IMR-90 (cell line): ENCODE measurements at regions not wholly inside any gene's neighbourhood (a gene's known extent, or its start where the extent isn't known, plus 50 kb on each side); places are given as distances from the start of the nearest gene placed in this dataset.

ENCODE experiments used
- ATAC-seq: fragments of 200-7000 bp; cut with Tn5 transposase; 2 replicates; pipeline ENCODE4 v1.9.1; 2020; ENCODE audit warnings: low read depth, mild to moderate bottlenecking, moderate library complexity
- BruUV-seq: library from RNA; stranded (reverse); fragments of 400-500 nt; replicated peaks from 2 replicates; lab custom pipeline; 2021; lab: Mats Ljungman, UMichigan
- CTCF ChIA-PET: fragments of 300-600 bp; formaldehyde crosslinking; extraction: SDS; loops from one replicate; lab custom pipeline; 2021; ENCODE audit warnings: antibody characterized with exemption; lab: Yijun Ruan, JAX
- POLR2A ChIA-PET: fragments of 300-600 bp; sonication (Branson Sonifier 250); formaldehyde crosslinking; loops from one replicate; lab custom pipeline; 2022; ENCODE audit warnings: antibody characterized with exemption; ENCODE audit not compliant: unreplicated experiment; lab: Charles Lee
- DNase-seq: peaks from one replicate; pipeline ENCODE4 v3.0.0; 2013
- H2AFZ ChIP-seq: replicated peaks from 2 replicates; pipeline ENCODE3; 2013; ENCODE audit warnings: low read length, mild to moderate bottlenecking; ENCODE audit not compliant: poor library complexity
- H2AK5ac ChIP-seq: 2 replicates; pipeline ENCODE4 v1.6.1; 2013; ENCODE audit warnings: low read depth, low read length, inconsistent platforms
- H2AK9ac ChIP-seq: replicated peaks from 2 replicates; pipeline ENCODE3; 2013; ENCODE audit warnings: mild to moderate bottlenecking, low read depth, low read length, moderate library complexity; ENCODE audit not compliant: poor library complexity
- H2BK120ac ChIP-seq: 2 replicates; pipeline ENCODE4 v1.6.1; 2013; ENCODE audit warnings: low read depth, low read length, inconsistent platforms
- H2BK15ac ChIP-seq: 3 replicates; pipeline ENCODE4 v1.6.1; 2013; ENCODE audit warnings: low read depth, low read length, inconsistent platforms
- H2BK20ac ChIP-seq: 2 replicates; pipeline ENCODE4 v1.6.1; 2013; ENCODE audit warnings: low read depth, mild to moderate bottlenecking, inconsistent platforms, low read length, moderate library complexity
- H2BK5ac ChIP-seq: 2 replicates; pipeline ENCODE4 v1.6.1; 2013; ENCODE audit warnings: mild to moderate bottlenecking, low read depth, low read length, inconsistent platforms; ENCODE audit not compliant: poor library complexity, severe bottlenecking
- H3K14ac ChIP-seq: replicated peaks from 2 replicates; pipeline ENCODE4 v1.6.1; 2013; ENCODE audit warnings: low read depth, low read length, inconsistent platforms
- H3K18ac ChIP-seq: 2 replicates; pipeline ENCODE4 v1.6.1; 2013; ENCODE audit warnings: low read depth, low read length, control low read depth
- H3K23ac ChIP-seq: 2 replicates; pipeline ENCODE4 v1.6.1; 2013; ENCODE audit warnings: low read depth, low read length, inconsistent platforms
- H3K27ac ChIP-seq: 2 replicates; pipeline ENCODE4 v1.5.1; 2013; ENCODE audit warnings: mild to moderate bottlenecking, control low read depth, low read length; ENCODE audit not compliant: insufficient read depth
- H3K27me3 ChIP-seq: 2 replicates; pipeline ENCODE4 v1.6.1; 2013; ENCODE audit warnings: low read length; ENCODE audit not compliant: control insufficient read depth, insufficient read depth
- H3K36me3 ChIP-seq: 2 replicates; pipeline ENCODE4 v1.6.1; 2013; ENCODE audit warnings: low read length, mixed read lengths; ENCODE audit not compliant: control insufficient read depth, insufficient read depth
- H3K4ac ChIP-seq: 2 replicates; pipeline ENCODE4 v1.6.1; 2013; ENCODE audit warnings: low read depth, low read length, inconsistent platforms
- H3K4me1 ChIP-seq: 2 replicates; pipeline ENCODE4 v1.6.1; 2013; ENCODE audit warnings: low read length, mixed read lengths; ENCODE audit not compliant: control insufficient read depth, insufficient read depth
- H3K4me2 ChIP-seq: 2 replicates; pipeline ENCODE4 v1.6.1; 2013; ENCODE audit warnings: low read depth, mild to moderate bottlenecking, control low read depth, low read length, moderate library complexity
- H3K4me3 ChIP-seq: 2 replicates; pipeline ENCODE4 v1.5.1; 2013; ENCODE audit warnings: low read depth, mild to moderate bottlenecking, control low read depth, low read length, moderate library complexity; ENCODE audit not compliant: insufficient read depth
- H3K56ac ChIP-seq: 2 replicates; pipeline ENCODE4 v1.6.1; 2013; ENCODE audit warnings: low read length, inconsistent platforms; ENCODE audit not compliant: insufficient read depth; ENCODE audit errors: extremely low read depth
- H3K79me1 ChIP-seq, 2 experiments: 2 replicates each; pipeline ENCODE4 v1.6.1; 2013; ENCODE audit warnings: low read length in 2 of 2, inconsistent platforms in 1 of 2, low read depth in 1 of 2
- H3K9ac ChIP-seq: 2 replicates; pipeline ENCODE4 v1.6.1; 2013; ENCODE audit warnings: low read depth, low read length, control low read depth
- H3K9me1 ChIP-seq: 2 replicates; pipeline ENCODE4 v1.6.1; 2013; ENCODE audit warnings: low read length, inconsistent platforms; ENCODE audit not compliant: insufficient read depth
- H3K9me3 ChIP-seq: 2 replicates; pipeline ENCODE4 v1.6.1; 2013; ENCODE audit warnings: low read length; ENCODE audit not compliant: control insufficient read depth, insufficient read depth
- H4K20me1 ChIP-seq: 2 replicates; pipeline ENCODE4 v1.6.1; 2013; ENCODE audit warnings: low read length, inconsistent platforms; ENCODE audit not compliant: insufficient read depth
- H4K5ac ChIP-seq: 2 replicates; pipeline ENCODE4 v1.6.1; 2013; ENCODE audit warnings: mild to moderate bottlenecking, low read depth, low read length, control low read depth
- H4K8ac ChIP-seq, 2 experiments: 2 replicates each; pipeline ENCODE4 v1.6.1; 2013; ENCODE audit warnings: low read depth in 2 of 2, low read length in 2 of 2, control low read depth in 1 of 2, inconsistent platforms in 1 of 2
- H4K91ac ChIP-seq: 2 replicates; pipeline ENCODE4 v1.6.1; 2013; ENCODE audit warnings: low read depth, low read length, inconsistent platforms; ENCODE audit not compliant: insufficient read depth
- MAFK ChIP-seq: IDR thresholded peaks from 2 replicates; pipeline ENCODE4 v1.6.1; 2012; ENCODE audit warnings: low read depth, low read length, improper control_type of control experiment
- WGBS, 2 experiments: methylation state at CpG; one replicate each; pipeline versions ENCODE4 v1.1.5 to v1.1.7; 2013; ENCODE audit warnings: missing lambda C conversion rate in 2 of 2; ENCODE audit not compliant: insufficient read length in 1 of 2; ENCODE audit errors: extremely low coverage in 2 of 2; 5-methylcytosine and 5-hydroxymethylcytosine counted together
- dilution Hi-C: fragments of 300-500 bp; cut with HindIII; formaldehyde crosslinking; loops from one replicate; pipeline ENCODE4 v1.14.3; 2018; ENCODE audit warnings: low sequenced_read_pairs; ENCODE audit not compliant: unreplicated experiment
- in situ Hi-C: fragments of 300-500 bp; cut with MboI; formaldehyde crosslinking; loops from 3 replicates; pipeline ENCODE4 v1.14.3; 2019; ENCODE audit warnings: low sequenced_read_pairs, inconsistent platforms, mixed read lengths
- intact Hi-C: fragments of 100-400 bp; cut with micrococcal nuclease; formaldehyde crosslinking; loops from 2 replicates; pipeline ENCODE4 v1.10.0; 2022
- TF ChIP-seq, protein P1 (sequence below): conservative IDR thresholded peaks from 2 replicates; pipeline ENCODE4 v1.5.1; 2012; ENCODE audit warnings: mild to moderate bottlenecking, low read depth, low read length, improper control_type of control experiment

DNA sequence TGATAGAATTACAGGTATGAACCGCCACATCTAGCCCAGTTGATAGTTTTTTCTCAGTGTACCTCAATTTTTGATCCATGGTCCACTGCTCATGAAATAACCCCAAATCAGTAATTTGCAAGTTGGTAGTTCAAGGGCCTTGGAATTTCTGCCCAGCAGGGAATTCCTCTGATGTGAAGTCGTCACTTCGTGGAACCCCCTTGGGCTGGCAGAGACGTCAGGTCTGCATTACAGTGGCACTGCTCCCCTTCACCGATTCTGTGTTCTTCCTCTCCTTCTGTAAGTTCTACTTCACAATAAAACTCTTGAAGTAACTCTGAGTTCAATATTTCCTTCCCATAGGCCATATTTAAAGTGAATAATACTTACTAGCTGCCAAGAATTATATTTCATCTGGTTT lies 881.0 kb downstream of the OTOL1 start:
- intact Hi-C loops (loop anchor here (10.0 kb wide), 1 partner anchor 47 kb away; no protein-coding TSS in a partner anchor), in situ Hi-C loops (no loop called here), dilution Hi-C loops (no loop called here)
- Histone ChIP-seq H2BK5ac (no peak overlapping the region), H3K4ac (no peak overlapping the region), H3K4me2 (no peak overlapping the region), H3K9ac (no peak overlapping the region), H2BK20ac (no peak overlapping the region), H3K56ac (no peak overlapping the region), H2BK120ac (no peak overlapping the region), H2AK9ac (no peak overlapping the region), H3K36me3 (no peaks in the 10 kb centered on the region), H3K23ac (no peak overlapping the region), H3K4me1 (no peaks in the 10 kb centered on the region), H3K9me1 (no peaks in the 10 kb centered on the region), H4K20me1 (no peaks in the 10 kb centered on the region), H3K4me3 (no peak overlapping the region), H3K18ac (no peak overlapping the region), H3K27me3 (no peaks in the 10 kb centered on the region), H4K5ac (no peak overlapping the region), H4K91ac (no peak overlapping the region), H3K27ac (no peak overlapping the region), H3K14ac (no peak overlapping the region), H3K79me1 (no peaks in the 10 kb centered on the region), H4K8ac (no peak overlapping the region), H2AK5ac (no peak overlapping the region), H2BK15ac (no peak overlapping the region), H2AFZ (no peak overlapping the region), H3K9me3 (no peaks in the 10 kb centered on the region)
- BruUV-seq = no TSS peak
- TF ChIP-seq, protein P1, sequence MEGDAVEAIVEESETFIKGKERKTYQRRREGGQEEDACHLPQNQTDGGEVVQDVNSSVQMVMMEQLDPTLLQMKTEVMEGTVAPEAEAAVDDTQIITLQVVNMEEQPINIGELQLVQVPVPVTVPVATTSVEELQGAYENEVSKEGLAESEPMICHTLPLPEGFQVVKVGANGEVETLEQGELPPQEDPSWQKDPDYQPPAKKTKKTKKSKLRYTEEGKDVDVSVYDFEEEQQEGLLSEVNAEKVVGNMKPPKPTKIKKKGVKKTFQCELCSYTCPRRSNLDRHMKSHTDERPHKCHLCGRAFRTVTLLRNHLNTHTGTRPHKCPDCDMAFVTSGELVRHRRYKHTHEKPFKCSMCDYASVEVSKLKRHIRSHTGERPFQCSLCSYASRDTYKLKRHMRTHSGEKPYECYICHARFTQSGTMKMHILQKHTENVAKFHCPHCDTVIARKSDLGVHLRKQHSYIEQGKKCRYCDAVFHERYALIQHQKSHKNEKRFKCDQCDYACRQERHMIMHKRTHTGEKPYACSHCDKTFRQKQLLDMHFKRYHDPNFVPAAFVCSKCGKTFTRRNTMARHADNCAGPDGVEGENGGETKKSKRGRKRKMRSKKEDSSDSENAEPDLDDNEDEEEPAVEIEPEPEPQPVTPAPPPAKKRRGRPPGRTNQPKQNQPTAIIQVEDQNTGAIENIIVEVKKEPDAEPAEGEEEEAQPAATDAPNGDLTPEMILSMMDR = no peak
- no peak for TF ChIP-seq MAFK
- POLR2A ChIA-PET = no interaction called here
- WGBS, 2 experiments = no CpG with 5 or more reads among the region's 5 CpGs
- DNase-seq (no peak), ATAC-seq (no peak)
- CTCF ChIA-PET = no interaction called here
